Prostate gland (tissue), 2 donors: ENCODE measurements at regions not wholly inside any gene's neighbourhood (a gene's known extent, or its start where the extent isn't known, plus 50 kb on each side); places are given as distances from the start of the nearest gene placed in this dataset.

Experiments used
- DNase-seq: peaks from one replicate; pipeline ENCODE4 v3.0.0-alpha.2; 2019; ENCODE audit warnings: low spot score
- H3K27ac ChIP-seq, 2 donors: fragments of 200-600 bp; sonication (generic); 2 replicates each; pipeline ENCODE4 v1.5.1; 2017 to 2019
- H3K27me3 ChIP-seq: fragments of 200-600 bp; sonication (generic); replicated peaks from 2 replicates; pipeline ENCODE4 v1.5.1; 2019; ENCODE audit not compliant: insufficient read depth
- H3K36me3 ChIP-seq, 2 donors: fragments of 200-600 bp; sonication (generic); 1 replicate in 1 of 2; 2 replicates in 1 of 2; pipeline versions ENCODE4 v1.5.1 to v1.8.1; 2017 to 2019
- H3K4me1 ChIP-seq: fragments of 200-600 bp; sonication (generic); replicated peaks from 2 replicates; pipeline ENCODE4 v1.5.1; 2019
- H3K4me3 ChIP-seq, 2 donors: fragments of 200-600 bp; sonication (generic); 2 replicates each; pipeline ENCODE4 v1.5.1; 2017 to 2019
- H3K9me3 ChIP-seq: fragments of 200-600 bp; sonication (generic); 2 replicates; pipeline ENCODE4 v1.5.1; 2017
- CTCF ChIP-seq, 4 experiments: fragments of 200-600 bp in 2 of 4; fragments of 450-650 bp in 2 of 4; sonication (generic) in 2 of 4; IDR thresholded peaks; 1 replicate in 3 of 4; 2 replicates in 1 of 4; pipeline ENCODE4 v1.5.1; 2016 to 2019; ENCODE audit warnings: antibody characterized with exemption in 4 of 4, mild to moderate bottlenecking in 2 of 4, moderate library complexity in 2 of 4
- POLR2A ChIP-seq: fragments of 450-650 bp; IDR thresholded peaks from one replicate; pipeline ENCODE4 v1.6.1; 2016; ENCODE audit warnings: antibody characterized with exemption, mild to moderate bottlenecking
- POLR2AphosphoS5 ChIP-seq: sonication (generic); formaldehyde crosslinking; IDR thresholded peaks from one replicate; pipeline ENCODE4 v1.6.1; 2017; ENCODE audit warnings: antibody characterized with exemption
- WGBS: methylation state at CpG from one replicate; pipeline ENCODE4 v1.1.5; 2018; 5-methylcytosine and 5-hydroxymethylcytosine counted together
- intact Hi-C: fragments of 100-400 bp; cut with DNase I; formaldehyde crosslinking; loops from one replicate; pipeline ENCODE4 v1.14.2; 2022

- H3K27me3 ChIP-seq, result no peaks in the 10 kb centered on the region
- no peak for TF ChIP-seq POLR2A
- no peak for TF ChIP-seq POLR2AphosphoS5
- TF ChIP-seq CTCF (IDR thresholded peaks at IDR 0.05), result no peak
- H3K36me3 ChIP-seq, result no peaks in the 10 kb centered on the region
- intact Hi-C loops, result no loop called here
- H3K27ac ChIP-seq, result no peak overlapping the region
- WGBS, result 86% methylated on average over 2 of the region's 2 CpGs
- H3K4me3 ChIP-seq, result no peak overlapping the region
- H3K9me3 ChIP-seq, result no peaks in the 10 kb centered on the region
- no peaks in the 10 kb centered on the region for H3K4me1 ChIP-seq
- no peak for DNase-seq
Measured at GRCh38 chr14:42185718-42186117, 579.0 kb downstream of the LRFN5 start.

DNA sequence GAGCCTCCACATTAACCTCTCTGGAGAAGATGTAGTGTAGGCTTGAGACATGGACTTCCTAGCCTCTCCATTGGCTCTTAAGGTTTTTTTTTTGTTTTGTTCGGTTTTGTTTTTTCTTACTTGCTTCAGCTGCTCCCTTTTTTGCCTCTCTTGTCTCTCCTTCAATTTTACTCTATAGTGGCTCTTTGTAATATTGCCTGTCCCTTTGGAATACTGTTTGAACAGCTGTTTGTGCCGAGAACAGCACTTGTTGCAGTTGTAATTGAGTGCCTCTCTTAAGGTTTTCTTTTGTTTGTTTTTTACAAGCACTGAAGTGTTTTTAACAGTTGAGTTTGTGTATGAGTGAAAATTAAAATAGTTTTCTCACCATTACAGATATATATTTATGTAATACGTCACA is 567.7 kb downstream of the LRFN5 start:
- TF ChIP-seq POLR2A (no peak), POLR2AphosphoS5 (no peak), CTCF (IDR thresholded peaks at IDR 0.05) (no peak)
- Histone ChIP-seq H3K4me1 (no peaks in the 10 kb centered on the region), H3K4me3 (no peak overlapping the region), H3K27ac (no peak overlapping the region), H3K36me3 (no peaks in the 10 kb centered on the region), H3K9me3 (no peaks in the 10 kb centered on the region), H3K27me3 (no peaks in the 10 kb centered on the region)
- intact Hi-C loops, result no loop called here
- 82% methylated on average over 3 of the region's 3 CpGs for WGBS
- no peak for DNase-seq

DNA sequence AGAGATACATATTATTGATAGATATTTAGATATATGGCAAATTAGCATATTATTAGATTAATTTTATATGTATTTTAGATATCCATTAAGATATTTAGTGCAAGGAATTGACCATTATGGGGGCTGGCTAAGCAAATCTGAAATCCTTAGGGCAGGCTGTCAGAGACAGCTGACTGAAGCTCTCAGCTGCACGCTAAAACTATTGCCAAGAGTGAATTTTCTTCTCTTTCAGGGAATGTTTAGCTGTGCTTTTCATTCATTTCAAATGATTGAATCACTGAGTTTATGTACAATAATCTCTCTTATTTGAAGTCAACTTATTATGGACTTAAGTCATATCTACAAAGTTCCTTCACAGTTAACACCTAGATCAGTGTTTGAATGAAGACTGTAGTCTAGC is 566.5 kb downstream of the LRFN5 start:
- 100% methylated on average over 1 of the region's 1 CpG for WGBS
- no peak overlapping the region for H3K27ac ChIP-seq
- DNase-seq, result no peak
- no peaks in the 10 kb centered on the region for H3K27me3 ChIP-seq
- intact Hi-C loops, result no loop called here
- no peak overlapping the region for H3K4me3 ChIP-seq
- no peaks in the 10 kb centered on the region for H3K9me3 ChIP-seq
- no peaks in the 10 kb centered on the region for H3K4me1 ChIP-seq
- H3K36me3 ChIP-seq, result no peaks in the 10 kb centered on the region
- no peak for TF ChIP-seq POLR2AphosphoS5
- no peak for TF ChIP-seq POLR2A
- no peak for TF ChIP-seq CTCF (IDR thresholded peaks at IDR 0.05)

- Histone ChIP-seq H3K36me3 (no peaks in the 10 kb centered on the region), H3K4me3 (no peak overlapping the region), H3K4me1 (no peaks in the 10 kb centered on the region), H3K27me3 (no peaks in the 10 kb centered on the region), H3K9me3 (no peaks in the 10 kb centered on the region), H3K27ac (no peak overlapping the region)
- intact Hi-C loops, result no loop called here
- TF ChIP-seq CTCF (IDR thresholded peaks at IDR 0.05) (no peak), POLR2AphosphoS5 (no peak), POLR2A (no peak)
- no peak for DNase-seq
- WGBS, result 92% methylated on average over 1 of the region's 1 CpG
Measured at GRCh38 chr14:42172304-42172703, 565.6 kb downstream of the LRFN5 start.

- no peaks in the 10 kb centered on the region for H3K27me3 ChIP-seq
- H3K36me3 ChIP-seq, result no peaks in the 10 kb centered on the region
- WGBS, result 80% methylated on average over 2 of the region's 2 CpGs
- intact Hi-C loops, result no loop called here
- H3K27ac ChIP-seq, result no peak overlapping the region
- no peaks in the 10 kb centered on the region for H3K9me3 ChIP-seq
- TF ChIP-seq POLR2A (no peak), CTCF (IDR thresholded peaks at IDR 0.05) (no peak), POLR2AphosphoS5 (no peak)
- H3K4me3 ChIP-seq, result no peak overlapping the region
- no peak for DNase-seq
- no peaks in the 10 kb centered on the region for H3K4me1 ChIP-seq
Measured at GRCh38 chr14:42163136-42163535, 556.5 kb downstream of the LRFN5 start.
